HL-60 (cell line): ENCODE measurements at regions not wholly inside any gene's neighbourhood (a gene's known extent, or its start where the extent isn't known, plus 50 kb on each side); places are given as distances from the start of the nearest gene placed in this dataset.

ENCODE experiments used
- DNase-seq, 2 experiments: peaks; one replicate each; pipeline ENCODE4 v3.0.0-alpha.2; 2010 to 2020; ENCODE audit warnings: low read depth in 1 of 2, low spot score in 1 of 2
- H3K27ac ChIP-seq: fragments of 250-450 bp; sonication (Bioruptor Pico); replicated peaks from 2 replicates; pipeline ENCODE4 v1.5.1; 2020; ENCODE audit warnings: mild to moderate bottlenecking, moderate library complexity
- H3K27me3 ChIP-seq: fragments of 250-450 bp; sonication (Bioruptor Pico); 2 replicates; pipeline ENCODE4 v1.5.1; 2021; ENCODE audit warnings: mild to moderate bottlenecking, moderate library complexity; ENCODE audit not compliant: insufficient read depth, poor library complexity, severe bottlenecking
- H3K4me3 ChIP-seq: replicated peaks from 2 replicates; pipeline ENCODE4 v1.5.1; 2011; ENCODE audit warnings: mild to moderate bottlenecking, control low read depth, low read length; ENCODE audit not compliant: insufficient read depth
- CTCF ChIP-seq: IDR thresholded peaks from one replicate; pipeline ENCODE4 v1.5.1; 2011; ENCODE audit warnings: low read length, control low read depth, inconsistent platforms; ENCODE audit not compliant: insufficient read depth
- GABPA ChIP-seq: IDR thresholded peaks from 2 replicates; pipeline ENCODE4 v1.6.1; 2012; ENCODE audit warnings: low read depth
- POLR2AphosphoS5 ChIP-seq: IDR thresholded peaks from 2 replicates; pipeline ENCODE4 v1.6.1; 2012; ENCODE audit warnings: low read depth
- REST ChIP-seq: IDR thresholded peaks from 2 replicates; pipeline ENCODE4 v1.6.1; 2012; ENCODE audit warnings: low read depth; ENCODE audit not compliant: insufficient replicate concordance
- SPI1 ChIP-seq: IDR thresholded peaks from 2 replicates; pipeline ENCODE4 v1.6.1; 2012; ENCODE audit warnings: low read depth, mild to moderate bottlenecking, borderline replicate concordance

GRCh38 chr3:75048650-75049049 lies 434.2 kb upstream of the CNTN3 start:
- TF ChIP-seq GABPA (no peak), REST (no peak), CTCF (no peak), POLR2AphosphoS5 (no peak), SPI1 (no peak)
- DNase-seq: no peak
- H3K27me3 ChIP-seq: no peaks in the 10 kb centered on the region
- no peak overlapping the region for H3K27ac ChIP-seq
- no peak overlapping the region for H3K4me3 ChIP-seq

GRCh38 chr3:75049533-75049932 lies 435.1 kb upstream of the CNTN3 start:
- H3K27me3 ChIP-seq: no peaks in the 10 kb centered on the region
- DNase-seq: no peak
- no peak overlapping the region for H3K4me3 ChIP-seq
- no peak for TF ChIP-seq GABPA
- TF ChIP-seq SPI1: no peak
- no peak for TF ChIP-seq POLR2AphosphoS5
- TF ChIP-seq CTCF: no peak
- no peak for TF ChIP-seq REST
- no peak overlapping the region for H3K27ac ChIP-seq

- H3K27ac ChIP-seq: no peak overlapping the region
- no peak for DNase-seq
- H3K27me3 ChIP-seq: no peaks in the 10 kb centered on the region
- TF ChIP-seq CTCF (no peak), POLR2AphosphoS5 (no peak), SPI1 (no peak), GABPA (no peak), REST (no peak)
- H3K4me3 ChIP-seq: no peak overlapping the region
These were observed 444.7 kb upstream of the CNTN3 start for GRCh38 chr3:75059120-75059519.
